ENCODE measurements at regions not wholly inside any gene's neighbourhood (a gene's known extent, or its start where the extent isn't known, plus 50 kb on each side); places are given as distances from the start of the nearest gene placed in this dataset.

GRCh38 chr13:103671547-103671946, 605.3 kb upstream of the SLC10A2 start:
- DNase-seq: no peak
- TF ChIP-seq POLR2A (IDR thresholded peaks at IDR 0.05): no peak
- TF ChIP-seq CTCF (IDR thresholded peaks at IDR 0.05): no peak

DNA sequence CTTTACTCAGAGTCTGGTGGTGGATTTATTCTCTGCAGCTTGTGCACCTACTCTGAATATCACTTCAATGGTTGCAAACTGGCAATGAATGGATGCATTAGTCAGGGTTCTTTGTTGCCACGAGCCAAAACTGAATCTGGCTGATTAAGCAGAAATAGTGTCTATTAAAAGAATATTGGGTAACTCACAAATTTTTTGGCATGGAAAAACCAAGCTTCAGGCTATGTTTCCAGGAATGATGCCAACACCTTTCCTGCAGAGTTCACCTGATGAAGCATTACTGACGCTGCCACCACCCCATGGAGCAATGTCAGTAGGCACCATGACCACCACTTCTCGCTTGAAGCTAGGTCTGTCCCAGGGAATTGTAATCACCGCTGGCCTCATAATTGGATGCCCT, 597.8 kb upstream of the SLC10A2 start:
- intact Hi-C loops (cut with DNase I; ENCODE audit: low total_unique reads): no loop called here
- Histone ChIP-seq H3K36me3 (ENCODE audit: low read depth, missing control alignments) (no peaks in the 10 kb centered on the region), H3K27me3 (no peaks in the 10 kb centered on the region), H3K27ac (no peak overlapping the region), H3K4me3 (no peak overlapping the region), H3K9me3 (no peaks in the 10 kb centered on the region), H3K4me1 (no peaks in the 10 kb centered on the region)
- DNase-seq: no peak
- 63 to 71% methylated on average over 4 of the region's 4 CpGs for WGBS, 2 donors
- TF ChIP-seq POLR2A (IDR thresholded peaks at IDR 0.05) (no peak), CTCF (IDR thresholded peaks at IDR 0.05) (no peak)

More at GRCh38 chr13:103671547-103671946, 605.3 kb upstream of the SLC10A2 start:
- no peak overlapping the region for H3K27ac ChIP-seq
- WGBS, 2 donors: 92 to 94% methylated on average over 5 of the region's 5 CpGs
- no peaks in the 10 kb centered on the region for H3K9me3 ChIP-seq
- intact Hi-C loops (cut with DNase I; ENCODE audit: low total_unique reads): no loop called here
- no peak overlapping the region for H3K4me3 ChIP-seq
- H3K27me3 ChIP-seq: no peaks in the 10 kb centered on the region
- no peaks in the 10 kb centered on the region for H3K4me1 ChIP-seq
- no peaks in the 10 kb centered on the region for H3K36me3 ChIP-seq (ENCODE audit: low read depth, missing control alignments)

GRCh38 chr13:103656311-103656710, 590.1 kb upstream of the SLC10A2 start:
- TF ChIP-seq CTCF (IDR thresholded peaks at IDR 0.05) (no peak), POLR2A (IDR thresholded peaks at IDR 0.05) (no peak)
- no peak for DNase-seq
- H3K27me3 ChIP-seq: no peaks in the 10 kb centered on the region
- H3K27ac ChIP-seq: no peak overlapping the region
- no peak overlapping the region for H3K4me3 ChIP-seq
- intact Hi-C loops (cut with DNase I; ENCODE audit: low total_unique reads): no loop called here
- H3K36me3 ChIP-seq (ENCODE audit: low read depth, missing control alignments): no peaks in the 10 kb centered on the region
- no peaks in the 10 kb centered on the region for H3K4me1 ChIP-seq
- WGBS, 2 donors: 86 to 87% methylated on average over 4 of the region's 4 CpGs
- H3K9me3 ChIP-seq: no peaks in the 10 kb centered on the region

DNA sequence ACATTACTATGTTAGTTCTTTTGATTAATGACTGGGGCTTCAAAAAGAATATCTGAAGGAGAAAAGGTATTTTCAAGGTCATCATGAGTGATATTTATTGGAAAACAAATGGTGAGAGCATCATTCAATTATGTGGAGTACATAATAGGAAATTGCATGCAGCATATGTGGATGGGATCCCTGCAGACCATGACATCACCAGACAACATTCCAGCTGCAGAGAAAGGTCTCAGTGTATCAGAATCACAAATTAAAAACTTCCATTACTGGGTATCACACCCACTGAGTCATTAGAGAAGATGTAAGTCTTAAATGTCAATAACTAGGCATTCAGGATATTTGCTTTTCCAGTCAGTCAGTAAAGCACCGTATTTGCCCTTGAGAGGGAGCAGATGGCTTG, 574.4 kb upstream of the SLC10A2 start:
- no peak for DNase-seq
- WGBS, 2 donors: 37 to 65% methylated on average over 1 of the region's 1 CpG
- no peak for TF ChIP-seq CTCF (IDR thresholded peaks at IDR 0.05)
- TF ChIP-seq POLR2A (IDR thresholded peaks at IDR 0.05): no peak
- H3K27me3 ChIP-seq: no peaks in the 10 kb centered on the region
- H3K36me3 ChIP-seq (ENCODE audit: low read depth, missing control alignments): no peaks in the 10 kb centered on the region
- H3K4me3 ChIP-seq: no peak overlapping the region
- H3K27ac ChIP-seq: no peak overlapping the region
- no peaks in the 10 kb centered on the region for H3K4me1 ChIP-seq
- H3K9me3 ChIP-seq: no peaks in the 10 kb centered on the region
- intact Hi-C loops (cut with DNase I; ENCODE audit: low total_unique reads): no loop called here

GRCh38 chr13:103639326-103639725, 573.1 kb upstream of the SLC10A2 start:
- Histone ChIP-seq H3K27me3 (no peaks in the 10 kb centered on the region), H3K4me3 (no peak overlapping the region), H3K4me1 (no peaks in the 10 kb centered on the region), H3K27ac (no peak overlapping the region), H3K9me3 (no peaks in the 10 kb centered on the region), H3K36me3 (ENCODE audit: low read depth, missing control alignments) (no peaks in the 10 kb centered on the region)
- no peak for DNase-seq
- intact Hi-C loops (cut with DNase I; ENCODE audit: low total_unique reads): no loop called here
- 39 to 51% methylated on average over 3 of the region's 3 CpGs for WGBS, 2 donors
- TF ChIP-seq POLR2A (IDR thresholded peaks at IDR 0.05) (no peak), CTCF (IDR thresholded peaks at IDR 0.05) (no peak)
